ENCODE measurements at regions not wholly inside any gene's neighbourhood (a gene's known extent, or its start where the extent isn't known, plus 50 kb on each side); places are given as distances from the start of the nearest gene placed in this dataset.

DNA sequence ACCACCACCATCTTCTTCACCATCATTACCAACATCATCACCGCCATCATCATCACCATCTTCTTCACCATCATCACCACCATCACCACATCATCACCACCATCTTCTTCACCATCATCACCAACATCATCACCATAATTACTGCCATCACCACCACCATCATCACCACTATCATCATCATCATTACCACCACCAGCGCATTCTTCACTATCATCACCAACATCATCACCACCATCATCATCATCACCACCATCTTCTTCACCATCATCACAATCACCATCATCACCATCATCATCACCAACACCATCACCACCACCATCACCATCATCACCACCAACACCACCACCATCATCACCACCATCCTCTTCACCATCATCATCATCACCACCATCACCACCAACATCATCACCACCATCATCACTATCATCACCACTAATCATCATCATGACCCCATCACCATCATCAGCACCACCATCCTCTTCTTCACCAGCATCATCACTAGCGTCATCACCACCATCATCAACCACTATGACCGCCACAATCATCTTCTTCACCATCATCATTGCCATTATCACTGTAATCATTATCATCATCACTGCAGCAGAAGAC lies 303.8 kb downstream of the CTTN start:
- Histone ChIP-seq H3K79me2 (ENCODE audit: insufficient read depth, low read length) (no peaks in the 10 kb centered on the region), H3K27me3 (ENCODE audit: insufficient read depth, low read length) (no peaks in the 10 kb centered on the region), H3K4me3 (replicated peaks in 1 of 2; ENCODE audit: low read depth in 1 of 2, low read length in 2 of 2) (no peak overlapping the region), H3K4me1 (ENCODE audit: control insufficient read depth in 1 of 2, insufficient read depth in 2 of 2, low read length in 2 of 2) (no peaks in the 10 kb centered on the region), H4K20me1 (ENCODE audit: insufficient read depth) (no peaks in the 10 kb centered on the region), H3K4me2 (ENCODE audit: low read length) (no peak overlapping the region), H3K9ac (ENCODE audit: low read length) (no peak overlapping the region), H3K27ac (ENCODE audit: low read depth, low read length) (no peak overlapping the region), H2AFZ (ENCODE audit: low read depth, low read length, poor library complexity, severe bottlenecking) (no peak overlapping the region), H3K36me3 (ENCODE audit: control insufficient read depth in 1 of 2, insufficient read depth in 2 of 2, low read length in 2 of 2) (no peaks in the 10 kb centered on the region), H3K9me2 (ENCODE audit: insufficient read depth) (no peaks in the 10 kb centered on the region), H3K9me3 (ENCODE audit: control insufficient read depth in 1 of 2, insufficient read depth in 1 of 2, low read depth in 1 of 2, low read length in 2 of 2) (no peaks in the 10 kb centered on the region)
- ChIA-PET POLR2A (no interaction called here), CTCF (no interaction called here), RAD21 (ENCODE audit: low non-redundant PET in 1 of 2, low total read pairs in 2 of 2, uncharacterized antibody in 2 of 2, unreplicated experiment in 2 of 2) (no interaction called here)
- ATAC-seq: no peak
- no TSS peak for BruUV-seq (replicated peaks)
- TF ChIP-seq EZH2 (IDR thresholded peaks at IDR 0.05) (no peak), POLR2A (IDR thresholded peaks at IDR 0.05; ENCODE audit: borderline replicate concordance, extremely low read depth, insufficient read depth, insufficient read length) (no peak), EGR1 (IDR thresholded peaks at IDR 0.05; ENCODE audit: low read depth) (no peak), ZNF274 (IDR thresholded peaks at IDR 0.05; ENCODE audit: low read depth, low read length) (no peak), RAD21 (IDR thresholded peaks at IDR 0.05; ENCODE audit: low read depth) (no peak), FOSL1 (IDR thresholded peaks at IDR 0.05; ENCODE audit: low read depth) (no peak), CEBPB (IDR thresholded peaks at IDR 0.05; ENCODE audit: low read depth) (no peak), ELF1 (IDR thresholded peaks at IDR 0.05; ENCODE audit: borderline replicate concordance, low read depth) (no peak), CBX3 (IDR thresholded peaks at IDR 0.05; ENCODE audit: low read depth) (no peak), POLR2AphosphoS5 (IDR thresholded peaks at IDR 0.05; ENCODE audit: low read depth, low read length) (no peak)
- TF ChIP-seq, protein P1, sequence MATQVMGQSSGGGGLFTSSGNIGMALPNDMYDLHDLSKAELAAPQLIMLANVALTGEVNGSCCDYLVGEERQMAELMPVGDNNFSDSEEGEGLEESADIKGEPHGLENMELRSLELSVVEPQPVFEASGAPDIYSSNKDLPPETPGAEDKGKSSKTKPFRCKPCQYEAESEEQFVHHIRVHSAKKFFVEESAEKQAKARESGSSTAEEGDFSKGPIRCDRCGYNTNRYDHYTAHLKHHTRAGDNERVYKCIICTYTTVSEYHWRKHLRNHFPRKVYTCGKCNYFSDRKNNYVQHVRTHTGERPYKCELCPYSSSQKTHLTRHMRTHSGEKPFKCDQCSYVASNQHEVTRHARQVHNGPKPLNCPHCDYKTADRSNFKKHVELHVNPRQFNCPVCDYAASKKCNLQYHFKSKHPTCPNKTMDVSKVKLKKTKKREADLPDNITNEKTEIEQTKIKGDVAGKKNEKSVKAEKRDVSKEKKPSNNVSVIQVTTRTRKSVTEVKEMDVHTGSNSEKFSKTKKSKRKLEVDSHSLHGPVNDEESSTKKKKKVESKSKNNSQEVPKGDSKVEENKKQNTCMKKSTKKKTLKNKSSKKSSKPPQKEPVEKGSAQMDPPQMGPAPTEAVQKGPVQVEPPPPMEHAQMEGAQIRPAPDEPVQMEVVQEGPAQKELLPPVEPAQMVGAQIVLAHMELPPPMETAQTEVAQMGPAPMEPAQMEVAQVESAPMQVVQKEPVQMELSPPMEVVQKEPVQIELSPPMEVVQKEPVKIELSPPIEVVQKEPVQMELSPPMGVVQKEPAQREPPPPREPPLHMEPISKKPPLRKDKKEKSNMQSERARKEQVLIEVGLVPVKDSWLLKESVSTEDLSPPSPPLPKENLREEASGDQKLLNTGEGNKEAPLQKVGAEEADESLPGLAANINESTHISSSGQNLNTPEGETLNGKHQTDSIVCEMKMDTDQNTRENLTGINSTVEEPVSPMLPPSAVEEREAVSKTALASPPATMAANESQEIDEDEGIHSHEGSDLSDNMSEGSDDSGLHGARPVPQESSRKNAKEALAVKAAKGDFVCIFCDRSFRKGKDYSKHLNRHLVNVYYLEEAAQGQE (IDR thresholded peaks at IDR 0.05; ENCODE audit: low read depth): no peak
- TF ChIP-seq, protein P2, sequence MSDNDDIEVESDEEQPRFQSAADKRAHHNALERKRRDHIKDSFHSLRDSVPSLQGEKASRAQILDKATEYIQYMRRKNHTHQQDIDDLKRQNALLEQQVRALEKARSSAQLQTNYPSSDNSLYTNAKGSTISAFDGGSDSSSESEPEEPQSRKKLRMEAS (IDR thresholded peaks at IDR 0.05): no peak
- TF ChIP-seq, protein P3, sequence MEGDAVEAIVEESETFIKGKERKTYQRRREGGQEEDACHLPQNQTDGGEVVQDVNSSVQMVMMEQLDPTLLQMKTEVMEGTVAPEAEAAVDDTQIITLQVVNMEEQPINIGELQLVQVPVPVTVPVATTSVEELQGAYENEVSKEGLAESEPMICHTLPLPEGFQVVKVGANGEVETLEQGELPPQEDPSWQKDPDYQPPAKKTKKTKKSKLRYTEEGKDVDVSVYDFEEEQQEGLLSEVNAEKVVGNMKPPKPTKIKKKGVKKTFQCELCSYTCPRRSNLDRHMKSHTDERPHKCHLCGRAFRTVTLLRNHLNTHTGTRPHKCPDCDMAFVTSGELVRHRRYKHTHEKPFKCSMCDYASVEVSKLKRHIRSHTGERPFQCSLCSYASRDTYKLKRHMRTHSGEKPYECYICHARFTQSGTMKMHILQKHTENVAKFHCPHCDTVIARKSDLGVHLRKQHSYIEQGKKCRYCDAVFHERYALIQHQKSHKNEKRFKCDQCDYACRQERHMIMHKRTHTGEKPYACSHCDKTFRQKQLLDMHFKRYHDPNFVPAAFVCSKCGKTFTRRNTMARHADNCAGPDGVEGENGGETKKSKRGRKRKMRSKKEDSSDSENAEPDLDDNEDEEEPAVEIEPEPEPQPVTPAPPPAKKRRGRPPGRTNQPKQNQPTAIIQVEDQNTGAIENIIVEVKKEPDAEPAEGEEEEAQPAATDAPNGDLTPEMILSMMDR (IDR thresholded peaks at IDR 0.05 in 2 of 3, conservative IDR thresholded peaks at IDR 0.05 in 1 of 3; ENCODE audit: borderline replicate concordance in 1 of 3, insufficient read depth in 1 of 3, low read depth in 2 of 3, low read length in 2 of 3): no peak
- TF ChIP-seq, protein P4, sequence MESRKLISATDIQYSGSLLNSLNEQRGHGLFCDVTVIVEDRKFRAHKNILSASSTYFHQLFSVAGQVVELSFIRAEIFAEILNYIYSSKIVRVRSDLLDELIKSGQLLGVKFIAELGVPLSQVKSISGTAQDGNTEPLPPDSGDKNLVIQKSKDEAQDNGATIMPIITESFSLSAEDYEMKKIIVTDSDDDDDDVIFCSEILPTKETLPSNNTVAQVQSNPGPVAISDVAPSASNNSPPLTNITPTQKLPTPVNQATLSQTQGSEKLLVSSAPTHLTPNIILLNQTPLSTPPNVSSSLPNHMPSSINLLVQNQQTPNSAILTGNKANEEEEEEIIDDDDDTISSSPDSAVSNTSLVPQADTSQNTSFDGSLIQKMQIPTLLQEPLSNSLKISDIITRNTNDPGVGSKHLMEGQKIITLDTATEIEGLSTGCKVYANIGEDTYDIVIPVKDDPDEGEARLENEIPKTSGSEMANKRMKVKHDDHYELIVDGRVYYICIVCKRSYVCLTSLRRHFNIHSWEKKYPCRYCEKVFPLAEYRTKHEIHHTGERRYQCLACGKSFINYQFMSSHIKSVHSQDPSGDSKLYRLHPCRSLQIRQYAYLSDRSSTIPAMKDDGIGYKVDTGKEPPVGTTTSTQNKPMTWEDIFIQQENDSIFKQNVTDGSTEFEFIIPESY (IDR thresholded peaks at IDR 0.05; ENCODE audit: extremely low read depth, insufficient replicate concordance, low read length): no peak
- intact Hi-C loops (cut with micrococcal nuclease): no loop called here
- no peak for DNase-seq (ENCODE audit: low read depth, low spot score)
